Astrocyte of the cerebellum (primary cell): ENCODE measurements at regions not wholly inside any gene's neighbourhood (a gene's known extent, or its start where the extent isn't known, plus 50 kb on each side); places are given as distances from the start of the nearest gene placed in this dataset.

Source experiments
- DNase-seq: peaks from one replicate; pipeline ENCODE4 v3.0.0-alpha.2; 2011; ENCODE audit warnings: low read depth
- H3K4me3 ChIP-seq: 2 replicates; pipeline ENCODE4 v1.5.1; 2011; ENCODE audit warnings: mild to moderate bottlenecking, low read depth, low read length, moderate library complexity
- in situ Hi-C: cut with HindIII; loops from 2 replicates; pipeline ENCODE4 v1.10.0; 2017; ENCODE audit warnings: low sequenced_read_pairs
- TF ChIP-seq, protein P1 (sequence below): IDR thresholded peaks from 2 replicates; pipeline ENCODE4 v1.5.1; 2012; ENCODE audit warnings: low read length, low read depth, moderate library complexity, mild to moderate bottlenecking; ENCODE audit errors: missing control alignments

DNA sequence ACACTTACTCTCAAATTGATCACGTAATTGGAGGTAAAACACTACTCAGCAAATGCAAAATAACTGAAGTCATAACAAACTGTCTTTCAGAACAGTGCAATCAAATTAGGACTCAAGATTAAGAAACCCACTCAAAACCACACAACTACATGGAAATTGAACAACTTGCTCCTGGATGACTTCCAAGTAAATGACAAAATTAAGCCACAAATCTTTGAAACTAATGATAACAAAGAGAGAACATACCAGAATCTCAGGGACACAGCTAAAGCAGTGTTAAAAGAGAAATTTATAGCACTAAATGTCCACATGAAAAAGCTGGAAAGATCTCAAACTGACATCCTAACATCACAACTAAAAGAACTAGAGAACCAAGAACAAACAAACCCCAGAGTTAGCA is 540.5 kb upstream of the CDH18 start:
- in situ Hi-C loops, result no loop called here

DNA sequence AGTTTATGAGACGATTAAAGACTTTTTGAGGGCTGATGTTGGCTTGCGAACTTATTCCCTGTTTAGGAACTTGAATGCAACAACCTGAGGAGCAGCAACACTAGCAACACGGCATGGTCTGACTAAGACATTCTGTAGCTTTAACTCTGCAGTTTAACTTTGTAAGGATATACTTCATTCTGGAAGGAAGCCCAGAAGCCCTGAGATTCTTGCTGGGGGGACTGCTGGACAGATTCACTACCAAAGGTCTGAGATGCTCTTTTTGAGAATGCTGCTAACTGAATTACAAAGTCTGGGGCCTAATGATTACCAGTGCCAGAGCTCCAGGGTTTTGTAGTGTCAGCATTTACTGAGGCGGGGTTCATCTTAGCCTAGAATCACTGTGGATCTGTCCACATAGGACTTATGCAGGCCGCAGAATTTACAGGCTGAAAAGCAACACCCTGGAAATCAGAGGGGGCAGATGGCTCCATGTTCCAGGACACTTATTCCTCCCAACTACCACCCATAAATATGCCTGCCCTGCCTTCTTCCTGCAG is 537.1 kb upstream of the CDH18 start:
- H3K4me3 ChIP-seq, result no peak overlapping the region
- in situ Hi-C loops, result no loop called here
- DNase-seq, result peak; percentile 72
- TF ChIP-seq, protein P1, sequence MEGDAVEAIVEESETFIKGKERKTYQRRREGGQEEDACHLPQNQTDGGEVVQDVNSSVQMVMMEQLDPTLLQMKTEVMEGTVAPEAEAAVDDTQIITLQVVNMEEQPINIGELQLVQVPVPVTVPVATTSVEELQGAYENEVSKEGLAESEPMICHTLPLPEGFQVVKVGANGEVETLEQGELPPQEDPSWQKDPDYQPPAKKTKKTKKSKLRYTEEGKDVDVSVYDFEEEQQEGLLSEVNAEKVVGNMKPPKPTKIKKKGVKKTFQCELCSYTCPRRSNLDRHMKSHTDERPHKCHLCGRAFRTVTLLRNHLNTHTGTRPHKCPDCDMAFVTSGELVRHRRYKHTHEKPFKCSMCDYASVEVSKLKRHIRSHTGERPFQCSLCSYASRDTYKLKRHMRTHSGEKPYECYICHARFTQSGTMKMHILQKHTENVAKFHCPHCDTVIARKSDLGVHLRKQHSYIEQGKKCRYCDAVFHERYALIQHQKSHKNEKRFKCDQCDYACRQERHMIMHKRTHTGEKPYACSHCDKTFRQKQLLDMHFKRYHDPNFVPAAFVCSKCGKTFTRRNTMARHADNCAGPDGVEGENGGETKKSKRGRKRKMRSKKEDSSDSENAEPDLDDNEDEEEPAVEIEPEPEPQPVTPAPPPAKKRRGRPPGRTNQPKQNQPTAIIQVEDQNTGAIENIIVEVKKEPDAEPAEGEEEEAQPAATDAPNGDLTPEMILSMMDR, result no peak

More for the DNA sequence above, 540.5 kb upstream of the CDH18 start:
- TF ChIP-seq, protein P1, result no peak
- no peak for DNase-seq
- H3K4me3 ChIP-seq, result no peak overlapping the region

DNA sequence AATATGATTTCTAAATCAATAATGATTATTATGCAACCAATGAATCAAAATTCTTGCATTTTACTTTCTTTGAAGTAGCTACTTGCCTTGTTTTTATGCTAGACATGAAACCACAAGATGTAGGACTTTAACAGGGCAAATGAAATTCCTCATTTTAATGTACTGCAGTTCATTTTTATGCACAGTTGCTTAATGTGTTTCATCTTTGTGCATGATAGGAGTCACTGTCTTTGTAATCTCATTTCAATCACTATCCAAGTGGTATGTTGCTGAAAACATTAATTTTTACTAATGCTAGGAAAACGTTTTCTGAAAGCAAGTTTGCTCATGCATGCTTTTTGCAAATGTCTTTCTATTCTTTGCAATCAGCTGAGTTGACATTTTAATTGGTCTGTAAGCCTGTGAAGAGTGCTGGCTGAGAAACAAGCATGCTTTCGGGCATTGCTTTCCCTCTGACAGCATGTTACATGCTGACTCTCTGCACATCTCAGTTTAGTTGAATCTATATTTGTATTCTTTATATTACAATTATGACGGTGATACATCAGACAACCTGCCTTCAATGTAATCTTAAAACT is 535.0 kb upstream of the CDH18 start:
- in situ Hi-C loops, result no loop called here
- no peak for DNase-seq
- TF ChIP-seq, protein P1, result no peak
- H3K4me3 ChIP-seq, result no peak overlapping the region

DNA sequence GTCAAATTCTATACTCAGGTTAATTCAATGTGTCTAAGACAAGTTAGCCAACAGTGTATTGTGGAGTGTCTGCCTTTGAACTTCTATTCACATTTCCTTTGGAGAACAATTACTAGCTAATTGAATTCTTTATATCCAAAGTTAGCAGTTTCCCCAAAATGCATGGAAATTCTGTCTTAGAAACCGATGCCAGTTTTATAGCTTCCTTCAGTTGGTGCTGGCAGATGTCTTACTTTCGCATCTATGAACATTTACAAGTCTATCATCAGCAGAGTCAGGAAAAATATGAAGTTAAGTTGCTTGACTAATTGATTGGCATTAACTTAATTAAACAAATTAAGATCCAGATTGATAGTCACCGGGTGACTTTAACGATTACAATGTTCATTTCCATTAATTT is 527.6 kb upstream of the CDH18 start:
- in situ Hi-C loops, result no loop called here
- H3K4me3 ChIP-seq, result no peak overlapping the region
- TF ChIP-seq, protein P1, result no peak
- DNase-seq, result no peak

DNA sequence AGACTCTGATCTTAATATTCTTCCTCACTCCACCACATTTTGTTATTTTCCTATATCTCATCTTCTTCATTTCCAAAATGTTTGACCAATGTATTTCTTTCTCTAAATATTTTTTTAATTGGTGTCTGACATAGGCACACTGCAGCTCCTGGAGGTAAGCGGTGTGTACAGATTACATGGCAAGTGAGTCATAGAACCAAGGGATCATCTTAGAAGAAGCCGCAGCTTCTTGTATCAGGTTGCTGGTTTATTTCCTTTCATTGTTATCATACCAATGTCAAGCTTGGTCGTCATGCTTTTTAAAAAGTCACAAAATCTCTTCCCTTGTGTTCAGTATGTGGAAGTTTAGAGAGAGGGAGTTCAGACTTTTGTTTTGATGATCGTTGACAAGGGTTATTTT is 526.1 kb upstream of the CDH18 start:
- TF ChIP-seq, protein P1, result no peak
- no peak for DNase-seq
- no peak overlapping the region for H3K4me3 ChIP-seq
- in situ Hi-C loops, result no loop called here

DNA sequence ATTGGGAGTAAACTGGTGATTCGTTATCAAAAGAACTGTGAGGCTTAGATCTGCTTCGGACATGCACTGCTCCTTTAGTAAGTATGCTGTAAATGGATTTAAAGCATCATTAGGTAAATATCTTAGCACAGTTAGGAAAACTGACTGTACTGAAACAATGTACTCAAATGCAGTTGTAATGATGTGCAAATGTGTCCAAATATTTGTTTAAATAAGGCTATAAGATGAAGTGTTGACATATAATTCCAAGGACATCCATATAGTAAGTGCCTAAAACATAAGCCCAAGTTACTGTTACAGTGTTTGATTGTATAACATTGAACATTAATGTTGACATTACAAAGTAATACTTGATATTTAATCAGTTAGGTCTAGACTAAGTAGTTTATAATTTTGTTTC is 512.5 kb upstream of the CDH18 start:
- no peak overlapping the region for H3K4me3 ChIP-seq
- DNase-seq, result no peak
- TF ChIP-seq, protein P1, result no peak
- in situ Hi-C loops, result no loop called here

DNA sequence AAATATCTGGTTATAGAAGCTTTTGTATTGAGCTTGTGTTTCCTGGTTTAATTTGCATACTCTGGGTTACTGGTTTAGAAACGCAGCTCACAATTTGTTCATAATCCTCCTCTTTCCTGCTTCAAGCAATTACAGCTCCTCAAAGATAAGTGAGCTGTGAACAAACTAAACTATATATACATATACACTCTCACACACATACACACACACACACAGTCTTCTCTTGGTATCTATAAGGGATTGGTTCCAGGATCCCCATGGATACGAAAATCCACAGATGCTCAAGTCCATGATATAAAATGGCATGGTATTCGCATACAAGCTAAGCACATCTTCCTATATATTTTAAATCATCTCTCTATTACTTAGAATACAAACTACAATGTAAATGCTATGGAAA is 510.9 kb upstream of the CDH18 start:
- no peak for DNase-seq
- no peak overlapping the region for H3K4me3 ChIP-seq
- in situ Hi-C loops, result no loop called here
- TF ChIP-seq, protein P1, result no peak
